DND-41 (cell line): ENCODE measurements at regions not wholly inside any gene's neighbourhood (a gene's known extent, or its start where the extent isn't known, plus 50 kb on each side); places are given as distances from the start of the nearest gene placed in this dataset.

Experiments used
- ATAC-seq: fragments of 200-7000 bp; cut with Tn5 transposase; 3 replicates; pipeline ENCODE4 v1.9.1; 2021; ENCODE audit warnings: low read depth; ENCODE audit not compliant: insufficient read depth
- DNase-seq: peaks from one replicate; pipeline ENCODE4 v3.0.0-alpha.2; 2020
- H2AFZ ChIP-seq: 2 replicates; pipeline ENCODE4 v1.6.0; 2012; ENCODE audit warnings: low read depth, low read length
- H3K27ac ChIP-seq: 2 replicates; pipeline ENCODE4 v1.5.1; 2012; ENCODE audit warnings: low read length, inconsistent platforms
- H3K27me3 ChIP-seq: fragments of 200-600 bp; sonication (generic); 2 replicates; pipeline ENCODE4 v1.6.0; 2012; ENCODE audit warnings: low read length, mild to moderate bottlenecking, inconsistent platforms; ENCODE audit not compliant: insufficient read depth, poor library complexity
- H3K36me3 ChIP-seq: 2 replicates; pipeline ENCODE4 v1.5.1; 2012; ENCODE audit warnings: low read length, inconsistent platforms; ENCODE audit not compliant: insufficient read depth
- H3K4me1 ChIP-seq: 2 replicates; pipeline ENCODE4 v1.5.1; 2012; ENCODE audit warnings: mild to moderate bottlenecking, low read length; ENCODE audit not compliant: insufficient read depth
- H3K4me2 ChIP-seq: 2 replicates; pipeline ENCODE4 v1.6.0; 2012; ENCODE audit warnings: mild to moderate bottlenecking, moderate library complexity, low read length, inconsistent platforms; ENCODE audit not compliant: insufficient read depth
- H3K4me3 ChIP-seq, 2 experiments: fragments of 200-600 bp in 1 of 2; shearing (Covaris generic) in 1 of 2; 2 replicates each; pipeline ENCODE4 v1.5.1; 2012 to 2016; ENCODE audit warnings: inconsistent platforms in 2 of 2, low read length in 2 of 2, mild to moderate bottlenecking in 2 of 2, low read depth in 1 of 2, moderate library complexity in 1 of 2
- H3K79me2 ChIP-seq: 2 replicates; pipeline ENCODE4 v1.6.0; 2012; ENCODE audit warnings: low read length, inconsistent platforms; ENCODE audit not compliant: insufficient read depth
- H3K9ac ChIP-seq: 2 replicates; pipeline ENCODE4 v1.6.0; 2012; ENCODE audit warnings: low read depth, mild to moderate bottlenecking, inconsistent platforms, low read length, moderate library complexity
- H3K9me3 ChIP-seq: 2 replicates; pipeline ENCODE4 v1.5.1; 2012; ENCODE audit warnings: low read length, moderate library complexity, mild to moderate bottlenecking, inconsistent platforms; ENCODE audit not compliant: insufficient read depth, severe bottlenecking
- H4K20me1 ChIP-seq: 2 replicates; pipeline ENCODE4 v1.6.0; 2012; ENCODE audit warnings: low read length; ENCODE audit not compliant: insufficient read depth
- EZH2 ChIP-seq: IDR thresholded peaks from 3 replicates; pipeline ENCODE4 v1.6.1; 2012; ENCODE audit warnings: borderline replicate concordance, low read depth, mild to moderate bottlenecking, moderate library complexity, low read length, inconsistent platforms; ENCODE audit not compliant: severe bottlenecking
- TF ChIP-seq, protein P1 (sequence below): IDR thresholded peaks from 2 replicates; pipeline ENCODE4 v1.5.1; 2012; ENCODE audit warnings: borderline replicate concordance, low read length, moderate library complexity, mild to moderate bottlenecking; ENCODE audit not compliant: poor library complexity, severe bottlenecking; ENCODE audit errors: extremely low read depth

DNA sequence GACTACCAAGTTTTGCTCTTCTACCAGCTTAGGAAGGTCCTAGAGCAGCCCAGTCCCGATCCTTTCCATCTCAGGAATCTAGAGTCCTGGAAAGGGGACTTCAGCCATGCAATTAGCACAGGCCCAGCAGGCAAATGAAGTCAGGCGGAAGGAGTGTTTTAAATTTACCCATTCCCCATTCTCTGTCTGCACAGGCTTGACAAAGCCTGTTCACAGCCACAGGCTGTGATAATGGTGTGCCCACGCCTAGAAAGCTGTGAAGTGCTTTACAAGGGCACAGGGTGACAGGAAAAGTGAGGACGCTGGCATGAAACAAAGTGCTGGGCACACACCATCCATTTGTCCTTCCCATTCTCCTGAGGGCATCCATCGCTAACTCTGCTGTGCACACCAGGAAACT lies 79.0 kb downstream of the PITPNM2 start:
- Histone ChIP-seq H2AFZ (no peak overlapping the region), H3K4me2 (no peak overlapping the region), H3K36me3 (no peaks in the 10 kb centered on the region), H4K20me1 (no peaks in the 10 kb centered on the region), H3K79me2 (no peaks in the 10 kb centered on the region), H3K4me3 (no peak overlapping the region), H3K27ac (no peak overlapping the region), H3K4me1 (no peaks in the 10 kb centered on the region), H3K27me3 (peaks cover 16% of the 10 kb centered on the region), H3K9me3 (no peaks in the 10 kb centered on the region), H3K9ac (no peak overlapping the region)
- no peak for DNase-seq
- ATAC-seq: no peak
- TF ChIP-seq, protein P1, sequence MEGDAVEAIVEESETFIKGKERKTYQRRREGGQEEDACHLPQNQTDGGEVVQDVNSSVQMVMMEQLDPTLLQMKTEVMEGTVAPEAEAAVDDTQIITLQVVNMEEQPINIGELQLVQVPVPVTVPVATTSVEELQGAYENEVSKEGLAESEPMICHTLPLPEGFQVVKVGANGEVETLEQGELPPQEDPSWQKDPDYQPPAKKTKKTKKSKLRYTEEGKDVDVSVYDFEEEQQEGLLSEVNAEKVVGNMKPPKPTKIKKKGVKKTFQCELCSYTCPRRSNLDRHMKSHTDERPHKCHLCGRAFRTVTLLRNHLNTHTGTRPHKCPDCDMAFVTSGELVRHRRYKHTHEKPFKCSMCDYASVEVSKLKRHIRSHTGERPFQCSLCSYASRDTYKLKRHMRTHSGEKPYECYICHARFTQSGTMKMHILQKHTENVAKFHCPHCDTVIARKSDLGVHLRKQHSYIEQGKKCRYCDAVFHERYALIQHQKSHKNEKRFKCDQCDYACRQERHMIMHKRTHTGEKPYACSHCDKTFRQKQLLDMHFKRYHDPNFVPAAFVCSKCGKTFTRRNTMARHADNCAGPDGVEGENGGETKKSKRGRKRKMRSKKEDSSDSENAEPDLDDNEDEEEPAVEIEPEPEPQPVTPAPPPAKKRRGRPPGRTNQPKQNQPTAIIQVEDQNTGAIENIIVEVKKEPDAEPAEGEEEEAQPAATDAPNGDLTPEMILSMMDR: no peak
- TF ChIP-seq EZH2: no peak

DNA sequence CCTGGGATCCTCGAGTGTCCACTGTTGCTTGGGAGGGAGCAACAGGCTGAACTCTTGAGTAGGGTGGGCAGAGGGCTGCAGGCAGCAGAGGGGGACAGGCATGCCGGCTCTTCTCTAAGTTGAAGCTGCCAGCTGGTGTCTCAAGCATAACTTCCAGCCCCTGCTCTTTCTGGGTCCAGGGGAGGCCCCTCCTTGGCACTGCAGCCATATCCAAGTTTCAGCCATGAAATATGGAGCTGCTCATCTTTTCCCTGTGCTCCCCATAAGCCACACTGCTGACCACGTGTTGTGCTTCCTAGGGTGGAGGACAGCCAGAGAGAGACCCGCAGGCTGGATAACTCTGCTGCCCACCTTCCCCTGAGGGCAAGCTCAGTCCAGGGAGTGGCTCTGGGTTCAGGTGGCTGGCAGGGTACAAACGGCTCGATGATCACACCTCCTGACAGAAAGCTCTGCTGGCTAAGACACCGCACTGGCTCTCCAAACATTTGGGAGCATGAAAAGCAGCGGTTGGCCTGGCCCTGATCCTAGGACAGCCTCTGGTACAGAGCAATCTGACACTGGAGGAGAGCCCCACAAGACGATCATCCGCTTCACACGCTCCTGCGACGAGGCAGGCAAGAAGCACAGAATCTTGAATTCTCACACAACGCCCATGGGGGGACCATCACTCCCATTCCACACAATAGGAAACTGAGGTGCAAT lies 79.6 kb downstream of the PITPNM2 start:
- Histone ChIP-seq H2AFZ (no peak overlapping the region), H3K27ac (no peak overlapping the region), H4K20me1 (no peaks in the 10 kb centered on the region), H3K27me3 (peaks cover 16% of the 10 kb centered on the region), H3K9ac (no peak overlapping the region), H3K9me3 (no peaks in the 10 kb centered on the region), H3K4me2 (no peak overlapping the region), H3K79me2 (no peaks in the 10 kb centered on the region), H3K4me1 (no peaks in the 10 kb centered on the region), H3K4me3 (no peak overlapping the region), H3K36me3 (no peaks in the 10 kb centered on the region)
- ATAC-seq: no peak
- no peak for TF ChIP-seq EZH2
- TF ChIP-seq, protein P1: no peak
- no peak for DNase-seq

DNA sequence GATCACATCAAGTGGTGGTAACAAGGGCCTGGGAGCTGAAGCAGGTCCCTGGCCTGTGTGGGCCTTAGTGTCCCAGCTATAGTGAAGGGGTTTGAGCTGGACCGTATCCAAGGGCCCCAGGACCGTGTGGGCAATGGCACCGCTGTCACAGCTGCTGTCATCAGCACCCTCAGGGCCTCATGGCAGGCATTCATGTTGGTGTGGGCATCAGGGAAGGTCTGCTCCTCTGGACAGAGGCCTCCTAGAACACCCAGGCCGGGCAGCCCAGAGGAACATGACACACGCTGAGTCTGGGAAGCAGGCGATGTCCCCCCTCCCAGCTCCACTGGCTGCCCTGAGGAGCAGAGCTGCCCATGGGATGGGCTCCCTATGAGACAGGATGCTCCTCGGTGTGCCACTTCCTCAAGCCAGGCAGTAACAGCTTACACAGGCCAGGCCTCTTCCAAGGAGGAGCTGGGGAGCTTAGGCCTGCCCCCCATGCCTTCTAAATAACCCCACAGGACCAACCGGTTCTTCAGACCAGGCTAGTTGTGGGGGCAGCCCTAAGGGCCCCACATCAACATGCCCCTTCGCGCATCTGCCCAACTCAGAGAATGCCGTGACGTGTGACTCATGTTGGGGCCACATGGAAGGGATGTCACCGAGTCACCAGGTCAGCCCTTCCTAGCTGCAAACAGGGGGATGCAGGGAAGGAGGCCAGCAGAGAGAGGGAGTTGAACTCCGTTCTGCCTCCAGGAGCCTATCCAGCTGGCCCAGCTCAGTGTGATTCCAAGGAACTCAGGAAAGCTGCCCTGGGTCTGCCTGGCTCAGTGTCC lies 80.4 kb downstream of the PITPNM2 start:
- Histone ChIP-seq H3K79me2 (no peaks in the 10 kb centered on the region), H4K20me1 (no peaks in the 10 kb centered on the region), H3K4me1 (no peaks in the 10 kb centered on the region), H3K36me3 (no peaks in the 10 kb centered on the region), H2AFZ (no peak overlapping the region), H3K4me3 (no peak overlapping the region), H3K27ac (no peak overlapping the region), H3K9ac (no peak overlapping the region), H3K27me3 (peaks cover 16% of the 10 kb centered on the region), H3K4me2 (no peak overlapping the region), H3K9me3 (no peaks in the 10 kb centered on the region)
- ATAC-seq (no peak), DNase-seq (no peak)
- TF ChIP-seq EZH2: no peak
- TF ChIP-seq, protein P1: no peak
